ENCODE measurements at regions not wholly inside any gene's neighbourhood (a gene's known extent, or its start where the extent isn't known, plus 50 kb on each side); places are given as distances from the start of the nearest gene placed in this dataset.

GRCh38 chr4:45663628-45664081, 460.2 kb downstream of the GABRG1 start:
- WGBS, 2 donors (ENCODE audit: low coverage in 1 of 2) = 86 to 100% methylated on average over 1 of the region's 2 CpGs
- no peaks in the 10 kb centered on the region for H3K9me3 ChIP-seq
- H3K27me3 ChIP-seq = no peaks in the 10 kb centered on the region
- TF ChIP-seq EP300 (IDR thresholded peaks at IDR 0.05) (no peak), CTCF (IDR thresholded peaks at IDR 0.05) (no peak)
- H3K4me1 ChIP-seq = peaks cover 2 to 23% (median 3%) of the 10 kb centered on the region in 3 donors
- no peaks in the 10 kb centered on the region for H3K36me3 ChIP-seq
- H3K27ac ChIP-seq = no peak overlapping the region
- no peak overlapping the region for H3K4me3 ChIP-seq
- no peak for ATAC-seq

GRCh38 chr4:45663003-45663402, 460.9 kb downstream of the GABRG1 start:
- Histone ChIP-seq H3K27me3 (no peaks in the 10 kb centered on the region), H3K9me3 (no peaks in the 10 kb centered on the region), H3K4me3 (no peak overlapping the region), H3K4me1 (peaks cover 2 to 17% (median 3%) of the 10 kb centered on the region in 3 donors), H3K36me3 (no peaks in the 10 kb centered on the region), H3K27ac (no peak overlapping the region)
- no peak for TF ChIP-seq EP300 (IDR thresholded peaks at IDR 0.05)
- no peak for TF ChIP-seq POLR2A (IDR thresholded peaks at IDR 0.05)
- no peak for TF ChIP-seq CTCF (IDR thresholded peaks at IDR 0.05)
- no peak for TF ChIP-seq POLR2AphosphoS5 (IDR thresholded peaks at IDR 0.05)
- peak; percentile 65 for ATAC-seq
- 0 to 5% methylated on average over 1 of the region's 1 CpG for WGBS, 2 donors (ENCODE audit: low coverage in 1 of 2)

GRCh38 chr4:45661893-45662292, 462.0 kb downstream of the GABRG1 start:
- H3K27ac ChIP-seq = no peak overlapping the region
- H3K4me1 ChIP-seq = peaks cover 2 to 16% (median 3%) of the 10 kb centered on the region in 3 donors
- H3K9me3 ChIP-seq = no peaks in the 10 kb centered on the region
- no peaks in the 10 kb centered on the region for H3K27me3 ChIP-seq
- WGBS, 2 donors (ENCODE audit: low coverage in 1 of 2) = 57 to 67% methylated on average over 1 to 3 of the region's 3 CpGs
- no peak overlapping the region for H3K4me3 ChIP-seq
- ATAC-seq = no peak
- no peaks in the 10 kb centered on the region for H3K36me3 ChIP-seq
- TF ChIP-seq POLR2AphosphoS5 (IDR thresholded peaks at IDR 0.05) (no peak), EP300 (IDR thresholded peaks at IDR 0.05) (no peak), CTCF (IDR thresholded peaks at IDR 0.05) (no peak), POLR2A (IDR thresholded peaks at IDR 0.05) (no peak)

- Histone ChIP-seq H3K27me3 (no peaks in the 10 kb centered on the region), H3K4me3 (no peak overlapping the region), H3K4me1 (no peaks in the 10 kb centered on the region), H3K9me3 (no peaks in the 10 kb centered on the region), H3K36me3 (no peaks in the 10 kb centered on the region), H3K27ac (no peak overlapping the region)
- TF ChIP-seq POLR2A (IDR thresholded peaks at IDR 0.05) (no peak), EP300 (IDR thresholded peaks at IDR 0.05) (no peak), CTCF (IDR thresholded peaks at IDR 0.05) (no peak), POLR2AphosphoS5 (IDR thresholded peaks at IDR 0.05) (no peak)
- 83 to 100% methylated on average over 1 of the region's 1 CpG for WGBS, 2 donors (ENCODE audit: low coverage in 1 of 2)
- ATAC-seq = no peak
These were observed 473.3 kb downstream of the GABRG1 start for GRCh38 chr4:45650545-45650944.

GRCh38 chr4:45648846-45649245, 475.0 kb downstream of the GABRG1 start:
- Histone ChIP-seq H3K27ac (no peak overlapping the region), H3K4me1 (no peaks in the 10 kb centered on the region), H3K36me3 (no peaks in the 10 kb centered on the region), H3K4me3 (no peak overlapping the region), H3K27me3 (no peaks in the 10 kb centered on the region), H3K9me3 (no peaks in the 10 kb centered on the region)
- TF ChIP-seq POLR2AphosphoS5 (IDR thresholded peaks at IDR 0.05) = no peak
- TF ChIP-seq CTCF (IDR thresholded peaks at IDR 0.05) = no peak
- TF ChIP-seq EP300 (IDR thresholded peaks at IDR 0.05) = no peak
- ATAC-seq = no peak
